ENCODE measurements at regions not wholly inside any gene's neighbourhood (a gene's known extent, or its start where the extent isn't known, plus 50 kb on each side); places are given as distances from the start of the nearest gene placed in this dataset.

- TF ChIP-seq CTCF (IDR thresholded peaks at IDR 0.05 in 2 of 3, conservative IDR thresholded peaks at IDR 0.05 in 1 of 3; ENCODE audit: borderline replicate concordance in 1 of 3, insufficient read depth in 1 of 3, low read depth in 2 of 3, low read length in 2 of 3) (no peak), EZH2phosphoT487 (IDR thresholded peaks at IDR 0.05; ENCODE audit: borderline replicate concordance) (no peak), POLR2AphosphoS5 (IDR thresholded peaks at IDR 0.05; ENCODE audit: low read depth, low read length) (no peak), EZH2 (IDR thresholded peaks at IDR 0.05) (no peak), POLR2A (IDR thresholded peaks at IDR 0.05; ENCODE audit: borderline replicate concordance, extremely low read depth, insufficient read depth, insufficient read length) (no peak), SP1 (IDR thresholded peaks at IDR 0.05; ENCODE audit: low read depth) (no peak)
Observed at GRCh38 chr13:77422724-77423123, 95.8 kb upstream of the MYCBP2 start.
